HEK293 (cell line): ENCODE measurements at regions not wholly inside any gene's neighbourhood (a gene's known extent, or its start where the extent isn't known, plus 50 kb on each side); places are given as distances from the start of the nearest gene placed in this dataset.
"Not testable (repeated sequence)": the region's sequence is repeated elsewhere in the genome, so short reads cannot be mapped to it uniquely, and the experiment has no call there.

Source experiments
- BCL11A ChIP-seq: fragments of 450-650 bp; formaldehyde crosslinking; IDR thresholded peaks from 2 replicates; pipeline ENCODE4 v1.5.1; 2016; ENCODE audit warnings: low read depth, missing biosample characterization, missing genetic modification characterization
- GFI1B ChIP-seq: fragments of 450-650 bp; formaldehyde crosslinking; IDR thresholded peaks from 2 replicates; pipeline ENCODE4 v1.5.1; 2016; ENCODE audit warnings: missing biosample characterization, missing genetic modification characterization
- MEIS1 ChIP-seq: sonication (generic); formaldehyde crosslinking; IDR thresholded peaks from 2 replicates; pipeline ENCODE4 v1.8.1; 2022; ENCODE audit warnings: missing genetic modification reagents, mild to moderate bottlenecking, borderline replicate concordance
- PRDM1 ChIP-seq: fragments of 450-650 bp; formaldehyde crosslinking; IDR thresholded peaks from 2 replicates; pipeline ENCODE4; 2016; ENCODE audit warnings: missing biosample characterization, missing genetic modification characterization
- SETDB1 ChIP-seq: IDR thresholded peaks from one replicate; pipeline ENCODE4 v1.6.1; 2017; ENCODE audit warnings: mild to moderate bottlenecking, low read length, moderate library complexity, mixed read lengths; ENCODE audit not compliant: insufficient read length
- ZBTB7A ChIP-seq: fragments of 450-650 bp; formaldehyde crosslinking; IDR thresholded peaks from 2 replicates; pipeline ENCODE4 v1.5.1; 2016; ENCODE audit warnings: low read depth, missing biosample characterization, missing genetic modification characterization
- ZNF133 ChIP-seq: fragments of 450-650 bp; formaldehyde crosslinking; IDR thresholded peaks from 2 replicates; pipeline ENCODE4 v1.5.1; 2016; ENCODE audit warnings: missing biosample characterization, missing genetic modification characterization
- ZNF24 ChIP-seq: fragments of 450-650 bp; formaldehyde crosslinking; IDR thresholded peaks from 2 replicates; pipeline ENCODE4 v1.5.1; 2016; ENCODE audit warnings: missing biosample characterization, missing genetic modification characterization
- ZNF335 ChIP-seq: fragments of 450-650 bp; formaldehyde crosslinking; conservative IDR thresholded peaks from 2 replicates; pipeline ENCODE4 v1.5.1; 2016; ENCODE audit warnings: missing biosample characterization, missing genetic modification characterization
- ZNF560 ChIP-seq: fragments of 450-650 bp; formaldehyde crosslinking; IDR thresholded peaks from 2 replicates; pipeline ENCODE4 v1.5.1; 2017; ENCODE audit warnings: missing biosample characterization, missing genetic modification characterization, borderline replicate concordance
- ZNF785 ChIP-seq: fragments of 450-650 bp; formaldehyde crosslinking; IDR thresholded peaks from 2 replicates; pipeline ENCODE4 v1.5.1; 2016; ENCODE audit warnings: missing biosample characterization, missing genetic modification characterization
- TF ChIP-seq, protein P1 (sequence below): fragments of 450-650 bp; formaldehyde crosslinking; IDR thresholded peaks from 2 replicates; pipeline ENCODE4 v1.5.1; 2016; ENCODE audit warnings: missing biosample characterization, missing genetic modification characterization
- TF ChIP-seq, protein P2 (sequence below): fragments of 450-650 bp; formaldehyde crosslinking; IDR thresholded peaks from 2 replicates; pipeline ENCODE4 v1.5.1; 2016; ENCODE audit warnings: missing biosample characterization, missing genetic modification characterization
- TF ChIP-seq, protein P3 (sequence below): fragments of 450-650 bp; formaldehyde crosslinking; IDR thresholded peaks from 2 replicates; pipeline ENCODE4; 2016; ENCODE audit warnings: missing biosample characterization, missing genetic modification characterization

DNA sequence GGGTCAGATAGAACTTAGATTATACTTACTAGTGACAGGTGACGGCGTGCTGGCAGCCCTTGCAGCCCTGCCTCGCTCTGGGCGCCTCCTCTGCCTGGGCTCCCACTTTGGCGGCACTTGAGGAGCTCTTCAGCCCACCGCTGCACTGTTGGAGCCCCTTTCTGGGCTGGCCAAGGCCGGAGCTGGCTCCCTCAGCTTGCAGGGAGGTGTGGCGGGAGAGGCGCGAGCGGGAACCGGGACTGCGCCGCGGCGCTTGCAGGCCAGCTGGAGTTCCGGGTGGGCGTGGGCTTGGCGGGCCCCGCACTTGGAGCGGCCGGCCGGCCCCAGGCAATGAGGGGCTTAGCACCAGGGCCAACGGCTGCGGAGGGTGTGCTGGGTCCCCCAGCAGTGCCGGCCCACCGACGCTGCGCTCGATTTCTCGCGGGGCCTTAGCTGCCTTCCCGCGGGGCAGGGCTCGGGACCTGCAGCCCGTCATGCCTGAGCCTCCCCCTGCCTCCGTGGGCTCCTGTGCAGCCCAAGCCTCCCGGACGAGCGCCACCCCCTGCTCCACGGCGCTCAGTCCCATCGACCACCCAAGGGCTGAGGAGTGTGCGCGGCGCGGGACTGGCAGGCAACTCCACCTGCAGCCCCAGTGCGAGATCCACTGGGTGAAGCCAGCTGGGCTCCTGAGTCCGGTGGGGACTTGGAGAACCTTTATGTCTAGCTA lies 320.8 kb upstream of the DEPDC1 start:
- not testable (repeated sequence) for TF ChIP-seq ZBTB7A (tag by site-specific recombination); SETDB1; MEIS1; ZNF560 (tag by site-specific recombination); PRDM1 (tag by site-specific recombination); GFI1B (tag by site-specific recombination); ZNF785 (tag by site-specific recombination); ZNF24 (tag by site-specific recombination); ZNF335; ZNF133 (tag by site-specific recombination); BCL11A (tag by site-specific recombination)
- TF ChIP-seq, protein P1, sequence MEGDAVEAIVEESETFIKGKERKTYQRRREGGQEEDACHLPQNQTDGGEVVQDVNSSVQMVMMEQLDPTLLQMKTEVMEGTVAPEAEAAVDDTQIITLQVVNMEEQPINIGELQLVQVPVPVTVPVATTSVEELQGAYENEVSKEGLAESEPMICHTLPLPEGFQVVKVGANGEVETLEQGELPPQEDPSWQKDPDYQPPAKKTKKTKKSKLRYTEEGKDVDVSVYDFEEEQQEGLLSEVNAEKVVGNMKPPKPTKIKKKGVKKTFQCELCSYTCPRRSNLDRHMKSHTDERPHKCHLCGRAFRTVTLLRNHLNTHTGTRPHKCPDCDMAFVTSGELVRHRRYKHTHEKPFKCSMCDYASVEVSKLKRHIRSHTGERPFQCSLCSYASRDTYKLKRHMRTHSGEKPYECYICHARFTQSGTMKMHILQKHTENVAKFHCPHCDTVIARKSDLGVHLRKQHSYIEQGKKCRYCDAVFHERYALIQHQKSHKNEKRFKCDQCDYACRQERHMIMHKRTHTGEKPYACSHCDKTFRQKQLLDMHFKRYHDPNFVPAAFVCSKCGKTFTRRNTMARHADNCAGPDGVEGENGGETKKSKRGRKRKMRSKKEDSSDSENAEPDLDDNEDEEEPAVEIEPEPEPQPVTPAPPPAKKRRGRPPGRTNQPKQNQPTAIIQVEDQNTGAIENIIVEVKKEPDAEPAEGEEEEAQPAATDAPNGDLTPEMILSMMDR (tag by site-specific recombination) = not testable (repeated sequence)
- TF ChIP-seq, protein P2, sequence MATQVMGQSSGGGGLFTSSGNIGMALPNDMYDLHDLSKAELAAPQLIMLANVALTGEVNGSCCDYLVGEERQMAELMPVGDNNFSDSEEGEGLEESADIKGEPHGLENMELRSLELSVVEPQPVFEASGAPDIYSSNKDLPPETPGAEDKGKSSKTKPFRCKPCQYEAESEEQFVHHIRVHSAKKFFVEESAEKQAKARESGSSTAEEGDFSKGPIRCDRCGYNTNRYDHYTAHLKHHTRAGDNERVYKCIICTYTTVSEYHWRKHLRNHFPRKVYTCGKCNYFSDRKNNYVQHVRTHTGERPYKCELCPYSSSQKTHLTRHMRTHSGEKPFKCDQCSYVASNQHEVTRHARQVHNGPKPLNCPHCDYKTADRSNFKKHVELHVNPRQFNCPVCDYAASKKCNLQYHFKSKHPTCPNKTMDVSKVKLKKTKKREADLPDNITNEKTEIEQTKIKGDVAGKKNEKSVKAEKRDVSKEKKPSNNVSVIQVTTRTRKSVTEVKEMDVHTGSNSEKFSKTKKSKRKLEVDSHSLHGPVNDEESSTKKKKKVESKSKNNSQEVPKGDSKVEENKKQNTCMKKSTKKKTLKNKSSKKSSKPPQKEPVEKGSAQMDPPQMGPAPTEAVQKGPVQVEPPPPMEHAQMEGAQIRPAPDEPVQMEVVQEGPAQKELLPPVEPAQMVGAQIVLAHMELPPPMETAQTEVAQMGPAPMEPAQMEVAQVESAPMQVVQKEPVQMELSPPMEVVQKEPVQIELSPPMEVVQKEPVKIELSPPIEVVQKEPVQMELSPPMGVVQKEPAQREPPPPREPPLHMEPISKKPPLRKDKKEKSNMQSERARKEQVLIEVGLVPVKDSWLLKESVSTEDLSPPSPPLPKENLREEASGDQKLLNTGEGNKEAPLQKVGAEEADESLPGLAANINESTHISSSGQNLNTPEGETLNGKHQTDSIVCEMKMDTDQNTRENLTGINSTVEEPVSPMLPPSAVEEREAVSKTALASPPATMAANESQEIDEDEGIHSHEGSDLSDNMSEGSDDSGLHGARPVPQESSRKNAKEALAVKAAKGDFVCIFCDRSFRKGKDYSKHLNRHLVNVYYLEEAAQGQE (tag by site-specific recombination) = not testable (repeated sequence)
- TF ChIP-seq, protein P3, sequence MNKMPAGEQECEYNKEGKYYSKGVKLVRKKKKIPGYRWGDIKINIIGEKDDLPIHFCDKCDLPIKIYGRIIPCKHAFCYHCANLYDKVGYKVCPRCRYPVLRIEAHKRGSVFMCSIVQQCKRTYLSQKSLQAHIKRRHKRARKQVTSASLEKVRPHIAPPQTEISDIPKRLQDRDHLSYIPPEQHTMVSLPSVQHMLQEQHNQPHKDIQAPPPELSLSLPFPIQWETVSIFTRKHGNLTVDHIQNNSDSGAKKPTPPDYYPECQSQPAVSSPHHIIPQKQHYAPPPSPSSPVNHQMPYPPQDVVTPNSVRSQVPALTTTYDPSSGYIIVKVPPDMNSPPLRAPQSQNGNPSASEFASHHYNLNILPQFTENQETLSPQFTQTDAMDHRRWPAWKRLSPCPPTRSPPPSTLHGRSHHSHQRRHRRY (tag by site-specific recombination) = not testable (repeated sequence)
